Left colon (tissue), 2 donors: ENCODE measurements at regions not wholly inside any gene's neighbourhood (a gene's known extent, or its start where the extent isn't known, plus 50 kb on each side); places are given as distances from the start of the nearest gene placed in this dataset.

Experiments
- ATAC-seq: fragments of 200-7000 bp; cut with Tn5 transposase; one replicate; pipeline ENCODE4 v1.9.1; 2020; ENCODE audit warnings: mild to moderate bottlenecking, moderate library complexity
- DNase-seq, 2 donors: peaks; one replicate each; pipeline ENCODE4 v3.0.0-alpha.2; 2020
- intact Hi-C, 2 donors: fragments of 100-400 bp; cut with DNase I in 1 of 2; cut with micrococcal nuclease in 1 of 2; formaldehyde crosslinking; loops; one replicate each; pipeline versions ENCODE4 v1.11.2 to v1.14.0; 2022; cut with DNase I, micrococcal nuclease
- donor health status: DM: no; HTN: no; CAD: no.
- donor health status: DM: yes; HTN: yes; CAD: no.

DNA sequence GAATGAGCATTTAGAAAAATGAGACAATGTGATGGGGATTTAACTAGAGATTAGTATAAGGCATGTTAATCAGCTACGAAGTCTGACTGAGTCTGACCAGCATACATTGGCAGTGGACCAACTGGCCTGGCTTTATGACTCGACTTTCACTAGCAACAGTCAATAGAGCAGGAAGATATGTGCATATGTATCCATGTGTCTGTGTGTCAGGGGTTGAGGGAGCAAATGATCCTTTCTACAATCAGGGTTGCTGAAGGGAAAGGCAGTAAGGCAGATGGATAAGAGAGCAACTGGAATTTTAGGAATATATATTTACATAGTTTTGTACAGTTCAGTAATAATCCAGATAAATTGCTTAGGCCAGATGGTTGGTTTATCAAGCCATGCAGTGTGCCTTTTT, 645.6 kb downstream of the PLA2G4A start:
- ATAC-seq (no peak), DNase-seq (no peak)
- intact Hi-C loops: no loop called here

- DNase-seq: no peak
- intact Hi-C loops: no loop called here
- ATAC-seq: no peak
These were observed 647.9 kb downstream of the PLA2G4A start for GRCh38 chr1:187476671-187477070.

- no peak for ATAC-seq
- intact Hi-C loops: no loop called here
- DNase-seq: no peak
These were observed 648.4 kb downstream of the PLA2G4A start for GRCh38 chr1:187477103-187477502.

DNA sequence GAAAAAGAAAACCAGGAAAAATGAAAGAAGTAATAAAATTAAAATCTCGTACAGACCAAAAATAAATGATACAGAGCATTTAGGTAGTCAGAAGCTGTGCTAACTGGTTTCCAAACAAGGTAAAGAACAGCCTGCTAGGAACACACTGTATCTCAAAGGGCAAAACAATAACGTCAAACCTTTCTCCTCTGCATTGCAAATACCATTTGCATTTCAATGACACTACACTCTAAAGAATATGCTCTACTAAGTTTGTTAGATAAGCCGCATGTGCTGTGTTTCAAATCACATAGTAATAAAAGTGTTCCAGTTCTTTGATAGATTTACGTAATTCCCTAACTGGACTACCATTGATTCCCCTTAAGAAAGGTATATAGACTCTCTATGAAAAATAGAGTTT, 648.8 kb downstream of the PLA2G4A start:
- ATAC-seq: no peak
- intact Hi-C loops: no loop called here

GRCh38 chr1:187481581-187482148, 652.9 kb downstream of the PLA2G4A start:
- intact Hi-C loops: no loop called here
- DNase-seq: no peak
- ATAC-seq: no peak

More for the DNA sequence above, 648.8 kb downstream of the PLA2G4A start:
- DNase-seq: no peak

- intact Hi-C loops: no loop called here
- DNase-seq: no peak
- ATAC-seq: no peak
These were observed 661.5 kb downstream of the PLA2G4A start for GRCh38 chr1:187490266-187490665.

GRCh38 chr1:187491082-187491720, 662.5 kb downstream of the PLA2G4A start:
- DNase-seq (no peak), ATAC-seq (no peak)
- intact Hi-C loops: no loop called here

GRCh38 chr1:187498028-187498427, 669.3 kb downstream of the PLA2G4A start:
- ATAC-seq (no peak), DNase-seq (no peak)

DNA sequence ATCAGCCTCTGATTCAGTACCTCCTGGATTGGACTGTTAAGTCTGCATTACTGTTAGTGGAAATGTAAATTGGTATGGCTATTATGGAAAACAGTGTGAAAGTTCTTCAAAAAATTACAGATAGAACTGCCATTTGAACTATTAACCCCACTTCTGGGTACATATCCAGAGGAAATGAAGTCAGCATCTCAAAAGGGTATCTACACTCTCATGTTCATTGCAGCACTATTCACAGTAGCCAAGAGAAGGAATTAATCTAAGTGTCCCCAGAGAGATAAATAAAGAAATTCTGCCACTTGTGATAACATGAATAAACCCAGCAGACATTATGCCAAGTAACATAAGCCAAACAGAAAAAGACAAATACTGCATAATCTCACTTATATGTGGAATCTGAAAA, 676.0 kb downstream of the PLA2G4A start:
- intact Hi-C loops: no loop called here
- no peak for DNase-seq
- no peak for ATAC-seq

More at GRCh38 chr1:187498028-187498427, 669.3 kb downstream of the PLA2G4A start:
- intact Hi-C loops: no loop called here

DNA sequence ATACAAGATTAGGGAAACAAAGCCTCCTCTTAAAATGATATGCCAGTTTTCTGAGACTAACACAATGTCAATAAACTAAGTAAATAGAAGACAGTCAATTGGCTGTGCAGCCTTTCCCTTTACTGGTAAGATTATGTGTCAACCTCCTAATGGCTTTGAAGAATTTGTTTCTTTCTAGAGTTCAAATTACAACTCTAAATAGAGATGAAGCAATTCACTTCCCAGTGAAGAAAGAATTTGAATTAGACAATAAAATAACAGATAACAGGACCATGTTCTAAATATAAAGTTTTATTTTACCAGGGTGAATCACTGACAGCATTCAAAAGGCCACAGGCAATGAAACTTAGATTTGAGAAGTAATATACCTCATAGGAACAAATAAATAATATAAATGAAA, 680.3 kb downstream of the PLA2G4A start:
- ATAC-seq: no peak
- intact Hi-C loops: no loop called here
- DNase-seq: no peak

- intact Hi-C loops: no loop called here
- no peak for DNase-seq
- ATAC-seq: no peak
These were observed 684.4 kb downstream of the PLA2G4A start for GRCh38 chr1:187513190-187513589.

DNA sequence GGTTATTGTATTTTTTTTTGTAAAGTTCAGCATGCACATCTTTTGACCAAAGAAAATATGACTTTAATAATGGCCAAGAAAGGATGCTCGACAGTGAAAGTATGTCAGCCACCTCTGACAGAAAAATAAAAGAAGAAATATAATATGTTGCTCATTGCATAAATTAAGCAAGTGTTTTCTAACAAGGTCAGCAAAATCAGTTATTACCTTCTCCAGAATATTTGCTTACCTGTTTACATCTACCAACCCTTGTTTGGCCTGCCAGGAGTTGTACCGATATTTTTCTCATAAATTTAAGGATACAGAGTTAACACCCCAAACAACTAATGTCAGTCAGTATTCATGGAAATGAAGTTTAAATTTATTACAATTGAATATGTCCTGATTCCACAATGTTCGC, 685.4 kb downstream of the PLA2G4A start:
- intact Hi-C loops: no loop called here
- ATAC-seq (no peak), DNase-seq (no peak)

DNA sequence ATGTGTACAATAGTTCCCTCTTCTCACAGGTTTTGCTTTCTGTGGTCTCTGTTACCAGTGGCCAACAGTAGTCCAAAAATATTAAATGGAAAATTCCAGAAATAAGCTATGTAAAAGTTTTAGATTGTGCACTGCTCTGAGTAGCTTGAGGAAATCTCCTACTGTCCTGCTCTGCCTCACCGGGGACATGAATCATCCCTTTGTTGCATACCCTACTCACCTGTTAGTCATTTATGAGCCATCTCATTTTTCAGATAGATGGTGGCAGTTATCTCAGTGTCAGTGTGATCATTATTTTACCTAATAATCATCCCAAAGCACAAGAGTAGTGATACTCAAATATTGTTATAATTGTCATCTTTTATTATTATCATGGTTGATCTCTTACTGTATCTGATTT, 688.1 kb downstream of the PLA2G4A start:
- ATAC-seq (no peak), DNase-seq (no peak)
- intact Hi-C loops: no loop called here

- ATAC-seq (no peak), DNase-seq (no peak)
- intact Hi-C loops: no loop called here
These were observed 688.8 kb downstream of the PLA2G4A start for GRCh38 chr1:187517546-187517945.

DNA sequence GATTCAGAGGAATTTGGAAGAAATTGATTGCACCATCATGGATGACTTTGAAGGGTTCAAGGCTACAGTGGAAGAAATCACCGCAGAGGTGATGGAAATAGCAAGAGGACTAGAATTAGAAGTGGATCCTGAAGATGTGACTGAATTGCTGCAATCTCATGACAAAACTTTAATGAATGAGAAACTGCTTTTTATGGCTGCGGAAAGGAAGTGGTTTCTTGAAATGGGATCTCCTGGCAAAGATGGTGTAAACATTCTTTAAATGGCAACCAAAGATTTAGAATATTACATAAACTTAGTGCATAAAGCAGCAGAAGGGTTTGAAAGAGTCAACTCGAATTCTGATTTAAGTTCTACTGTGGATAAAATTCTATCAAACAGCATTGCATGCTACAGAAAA, 698.6 kb downstream of the PLA2G4A start:
- ATAC-seq: no peak
- intact Hi-C loops: no loop called here
- no peak for DNase-seq

GRCh38 chr1:187537936-187538335, 709.2 kb downstream of the PLA2G4A start:
- intact Hi-C loops: no loop called here
- ATAC-seq (no peak), DNase-seq (no peak)

GRCh38 chr1:187549540-187549939, 720.8 kb downstream of the PLA2G4A start:
- ATAC-seq: no peak
- intact Hi-C loops: no loop called here
- no peak for DNase-seq

GRCh38 chr1:187551061-187551460, 722.3 kb downstream of the PLA2G4A start:
- no peak for ATAC-seq
- intact Hi-C loops: no loop called here
- no peak for DNase-seq

DNA sequence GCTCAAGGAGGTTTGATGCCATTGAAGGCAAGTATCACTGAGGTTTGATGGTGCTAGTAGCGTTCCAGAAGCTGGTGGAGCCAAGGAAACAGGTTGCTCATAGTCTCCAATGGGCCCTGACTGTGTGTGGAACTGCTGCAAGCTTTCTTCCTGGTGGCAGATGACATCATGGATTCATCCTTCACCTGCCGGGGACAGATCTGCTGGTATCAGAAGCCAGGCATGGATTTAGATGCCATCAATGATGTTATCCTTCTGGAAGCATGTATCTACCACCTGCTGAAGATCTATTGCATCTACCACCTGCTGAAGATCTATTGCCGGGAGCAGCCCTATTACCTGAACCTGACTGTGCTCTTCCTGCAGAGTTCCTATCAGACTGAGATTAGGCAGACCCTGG, 734.4 kb downstream of the PLA2G4A start:
- intact Hi-C loops: no loop called here
- no peak for DNase-seq
- ATAC-seq: no peak

- intact Hi-C loops: no loop called here
These were observed 737.6 kb downstream of the PLA2G4A start for GRCh38 chr1:187566354-187566753.

DNA sequence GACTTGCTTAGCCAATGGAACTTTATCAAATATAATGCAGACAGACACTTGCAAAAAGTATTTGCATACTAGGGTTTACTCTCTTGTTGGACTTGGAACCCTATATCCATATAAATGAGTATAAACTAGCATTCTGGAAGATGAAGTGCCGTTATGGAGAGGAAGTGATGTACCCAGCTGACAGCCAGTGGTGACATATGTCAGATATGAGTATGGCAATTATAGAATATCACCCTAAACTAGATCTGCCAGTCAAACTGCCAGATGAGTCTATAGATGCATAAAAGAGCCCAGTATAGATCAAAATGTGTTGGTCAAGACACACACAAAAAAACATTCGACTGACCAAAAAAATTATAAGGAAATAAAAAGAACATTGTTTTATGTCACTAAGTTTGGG, 739.3 kb downstream of the PLA2G4A start:
- DNase-seq (no peak), ATAC-seq (no peak)
- intact Hi-C loops: no loop called here

More at GRCh38 chr1:187566354-187566753, 737.6 kb downstream of the PLA2G4A start:
- DNase-seq (no peak), ATAC-seq (no peak)
